SK-N-SH (cell line): ENCODE measurements at regions not wholly inside any gene's neighbourhood (a gene's known extent, or its start where the extent isn't known, plus 50 kb on each side); places are given as distances from the start of the nearest gene placed in this dataset.

ENCODE experiments used
- CTCF ChIA-PET: fragments of 300-600, 350-600 bp; formaldehyde crosslinking; extraction: SDS; loops from one replicate; lab custom pipeline; 2021; lab: Yijun Ruan, JAX
- POLR2A ChIA-PET: fragments of 350-600 bp; sonication (Branson Sonifier 250); formaldehyde crosslinking; extraction: SDS; loops from one replicate; lab custom pipeline; 2020; ENCODE audit warnings: antibody characterized with exemption, inconsistent platforms; lab: Yijun Ruan, JAX
- DNase-seq: peaks from one replicate; pipeline ENCODE4 v3.0.0; 2012
- H2AFZ ChIP-seq: fragments of 200-600 bp; sonication (generic); 2 replicates; pipeline ENCODE4 v1.8.1; 2016; ENCODE audit warnings: antibody characterized with exemption, mild to moderate bottlenecking, low read depth
- H3F3A ChIP-seq: fragments of 200-600 bp; sonication (generic); replicated peaks from 2 replicates; pipeline ENCODE3; 2016; ENCODE audit warnings: antibody characterized with exemption, mild to moderate bottlenecking; ENCODE audit not compliant: insufficient read depth
- H3K27ac ChIP-seq, 2 experiments: fragments of 200-500 bp in 1 of 2; fragments of 200-600 bp in 1 of 2; sonication (Bioruptor generic) in 1 of 2; sonication (generic), shearing (Covaris generic) in 1 of 2; 2 replicates each; pipeline versions ENCODE4 v1.5.1 to v1.6.1; 2014 to 2016; ENCODE audit warnings: low read depth in 2 of 2, inconsistent platforms in 1 of 2, low read length in 1 of 2, mild to moderate bottlenecking in 1 of 2, mixed read lengths in 1 of 2
- H3K27me3 ChIP-seq: fragments of 200-600 bp; sonication (generic), shearing (Covaris generic); 2 replicates; pipeline ENCODE4 v1.6.1; 2016; ENCODE audit warnings: mixed run types; ENCODE audit not compliant: insufficient read depth
- H3K36me3 ChIP-seq, 2 experiments: fragments of 200-500 bp in 1 of 2; fragments of 200-600 bp in 1 of 2; sonication (Bioruptor generic) in 1 of 2; sonication (generic) in 1 of 2; replicated peaks in 1 of 2; 2 replicates each; pipeline versions ENCODE3 to v1.5.1; 2014 to 2016; ENCODE audit warnings: low read length in 1 of 2, mild to moderate bottlenecking in 1 of 2; ENCODE audit not compliant: insufficient read depth in 2 of 2, control insufficient read depth in 1 of 2
- H3K4me1 ChIP-seq, 2 experiments: fragments of 200-500 bp in 1 of 2; fragments of 200-600 bp in 1 of 2; sonication (Bioruptor generic) in 1 of 2; sonication (generic), shearing (Covaris generic) in 1 of 2; 2 replicates each; pipeline versions ENCODE4 v1.5.1 to v1.6.1; 2014 to 2016; ENCODE audit warnings: low read depth in 1 of 2, low read length in 1 of 2, mixed run types in 1 of 2; ENCODE audit not compliant: insufficient read depth in 2 of 2, control insufficient read depth in 1 of 2
- H3K4me2 ChIP-seq: fragments of 200-600 bp; sonication (generic), shearing (Covaris generic); 2 replicates; pipeline ENCODE4 v1.6.1; 2017; ENCODE audit warnings: mixed run types
- H3K4me3 ChIP-seq, 2 experiments: fragments of 200-500 bp in 1 of 2; fragments of 200-600 bp in 1 of 2; sonication (Bioruptor generic) in 1 of 2; sonication (generic), shearing (Covaris generic) in 1 of 2; 2 replicates each; pipeline versions ENCODE4 v1.5.1 to v1.8.1; 2014 to 2016; ENCODE audit warnings: low read depth in 2 of 2, inconsistent platforms in 1 of 2, low read length in 1 of 2, mild to moderate bottlenecking in 1 of 2, mixed read lengths in 1 of 2, moderate library complexity in 1 of 2
- H3K79me2 ChIP-seq: fragments of 200-600 bp; sonication (generic); 2 replicates; pipeline ENCODE4 v1.8.1; 2017; ENCODE audit warnings: mild to moderate bottlenecking; ENCODE audit not compliant: insufficient read depth
- H3K9ac ChIP-seq: fragments of 200-600 bp; sonication (generic); 2 replicates; pipeline ENCODE4 v1.6.1; 2017; ENCODE audit warnings: mixed run types
- H3K9me2 ChIP-seq: fragments of 200-600 bp; sonication (generic); 2 replicates; pipeline ENCODE4 v1.6.1; 2017; ENCODE audit warnings: mixed run types
- H3K9me3 ChIP-seq: fragments of 200-600 bp; sonication (generic); 2 replicates; pipeline ENCODE4 v1.6.1; 2017; ENCODE audit warnings: mixed run types, mild to moderate bottlenecking, moderate library complexity
- H4K20me1 ChIP-seq: fragments of 200-600 bp; sonication (generic); 2 replicates; pipeline ENCODE4 v1.6.1; 2017; ENCODE audit warnings: mild to moderate bottlenecking, mixed run types; ENCODE audit not compliant: insufficient read depth
- ELF1 ChIP-seq: IDR thresholded peaks from 2 replicates; pipeline ENCODE4 v1.4.0; 2012
- POLR2AphosphoS5 ChIP-seq: IDR thresholded peaks from 2 replicates; pipeline ENCODE4 v1.6.1; 2012; ENCODE audit warnings: low read depth, low read length
- RXRA ChIP-seq: IDR thresholded peaks from 2 replicates; pipeline ENCODE4 v1.4.0; 2012; ENCODE audit warnings: low read depth, mild to moderate bottlenecking, borderline replicate concordance
- TCF12 ChIP-seq: IDR thresholded peaks from 2 replicates; pipeline ENCODE4 v1.4.0; 2012
- USF1 ChIP-seq: IDR thresholded peaks from 2 replicates; pipeline ENCODE4 v1.4.0; 2012; ENCODE audit warnings: low read depth, borderline replicate concordance
- YY1 ChIP-seq: IDR thresholded peaks from 2 replicates; pipeline ENCODE4 v1.4.0; 2012; ENCODE audit warnings: low read depth, mild to moderate bottlenecking
- WGBS: methylation state at CpG from one replicate; pipeline ENCODE4 v1.1.6; 2017; ENCODE audit warnings: low lambda C conversion rate; 5-methylcytosine and 5-hydroxymethylcytosine counted together
- TF ChIP-seq, protein P1 (sequence below): IDR thresholded peaks from 2 replicates; pipeline ENCODE4 v1.6.1; 2012; ENCODE audit warnings: mild to moderate bottlenecking, low read depth, low read length, moderate library complexity
- TF ChIP-seq, protein P2 (sequence below): IDR thresholded peaks from 2 replicates; pipeline ENCODE4 v1.4.0; 2012; ENCODE audit warnings: low read depth

DNA sequence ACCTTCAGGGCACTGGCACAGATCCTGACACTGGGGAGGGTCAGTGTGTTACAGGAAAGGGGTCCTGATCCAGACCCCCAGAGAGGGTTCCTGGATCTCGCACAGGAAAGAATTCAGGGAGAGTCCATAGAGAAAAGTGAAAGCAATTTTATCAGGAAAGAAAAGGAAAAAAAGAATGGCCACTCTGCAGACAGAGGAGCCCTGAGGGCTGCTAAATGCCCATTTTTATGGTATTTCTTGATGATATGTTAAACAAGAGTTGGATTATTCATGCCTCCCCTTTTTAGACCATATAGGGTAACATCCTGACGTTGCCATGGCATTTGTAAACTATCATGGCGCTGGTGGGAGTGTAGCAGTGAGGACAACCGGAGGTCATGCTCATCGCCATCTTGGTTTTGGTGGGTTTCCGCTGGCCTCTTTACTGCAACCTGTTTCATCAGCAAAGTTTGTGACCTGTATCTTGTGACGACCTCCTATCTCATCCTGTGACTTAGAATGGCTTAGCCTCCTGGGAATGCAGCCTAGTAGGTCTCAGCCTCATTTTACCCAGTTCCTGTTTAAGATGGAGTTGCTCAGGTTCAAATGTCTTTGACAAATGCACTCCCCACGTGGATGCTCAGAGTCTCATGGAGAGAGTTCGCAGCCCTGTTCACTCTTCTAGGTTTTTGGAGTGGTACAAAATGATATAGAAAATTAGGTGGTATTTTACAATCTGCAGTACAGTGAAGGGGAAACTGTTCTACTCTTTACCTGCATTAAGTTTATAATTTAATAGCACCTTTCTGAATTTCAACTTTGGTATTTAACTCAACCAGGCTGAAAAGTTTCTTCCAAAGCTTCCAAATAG lies 1363.7 kb upstream of the TMEM132C start:
- H3K9ac ChIP-seq = no peak overlapping the region
- H3K4me3 ChIP-seq = no peak overlapping the region
- H3K9me3 ChIP-seq = no peaks in the 10 kb centered on the region
- ChIA-PET POLR2A (no interaction called here), CTCF (no interaction called here)
- no peak overlapping the region for H2AFZ ChIP-seq
- no peak for DNase-seq
- no peaks in the 10 kb centered on the region for H3K27me3 ChIP-seq
- 23% methylated on average over 9 of the region's 9 CpGs for WGBS
- no peaks in the 10 kb centered on the region for H3K79me2 ChIP-seq
- no peak overlapping the region for H3K27ac ChIP-seq
- H3F3A ChIP-seq = no peaks in the 10 kb centered on the region
- H3K4me1 ChIP-seq = no peaks in the 10 kb centered on the region; a peak in 1 of 4 replicates
- no peaks in the 10 kb centered on the region for H4K20me1 ChIP-seq
- H3K36me3 ChIP-seq = no peaks in the 10 kb centered on the region
- TF ChIP-seq, protein P1, sequence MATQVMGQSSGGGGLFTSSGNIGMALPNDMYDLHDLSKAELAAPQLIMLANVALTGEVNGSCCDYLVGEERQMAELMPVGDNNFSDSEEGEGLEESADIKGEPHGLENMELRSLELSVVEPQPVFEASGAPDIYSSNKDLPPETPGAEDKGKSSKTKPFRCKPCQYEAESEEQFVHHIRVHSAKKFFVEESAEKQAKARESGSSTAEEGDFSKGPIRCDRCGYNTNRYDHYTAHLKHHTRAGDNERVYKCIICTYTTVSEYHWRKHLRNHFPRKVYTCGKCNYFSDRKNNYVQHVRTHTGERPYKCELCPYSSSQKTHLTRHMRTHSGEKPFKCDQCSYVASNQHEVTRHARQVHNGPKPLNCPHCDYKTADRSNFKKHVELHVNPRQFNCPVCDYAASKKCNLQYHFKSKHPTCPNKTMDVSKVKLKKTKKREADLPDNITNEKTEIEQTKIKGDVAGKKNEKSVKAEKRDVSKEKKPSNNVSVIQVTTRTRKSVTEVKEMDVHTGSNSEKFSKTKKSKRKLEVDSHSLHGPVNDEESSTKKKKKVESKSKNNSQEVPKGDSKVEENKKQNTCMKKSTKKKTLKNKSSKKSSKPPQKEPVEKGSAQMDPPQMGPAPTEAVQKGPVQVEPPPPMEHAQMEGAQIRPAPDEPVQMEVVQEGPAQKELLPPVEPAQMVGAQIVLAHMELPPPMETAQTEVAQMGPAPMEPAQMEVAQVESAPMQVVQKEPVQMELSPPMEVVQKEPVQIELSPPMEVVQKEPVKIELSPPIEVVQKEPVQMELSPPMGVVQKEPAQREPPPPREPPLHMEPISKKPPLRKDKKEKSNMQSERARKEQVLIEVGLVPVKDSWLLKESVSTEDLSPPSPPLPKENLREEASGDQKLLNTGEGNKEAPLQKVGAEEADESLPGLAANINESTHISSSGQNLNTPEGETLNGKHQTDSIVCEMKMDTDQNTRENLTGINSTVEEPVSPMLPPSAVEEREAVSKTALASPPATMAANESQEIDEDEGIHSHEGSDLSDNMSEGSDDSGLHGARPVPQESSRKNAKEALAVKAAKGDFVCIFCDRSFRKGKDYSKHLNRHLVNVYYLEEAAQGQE = no peak
- TF ChIP-seq USF1 = no peak
- no peak overlapping the region for H3K4me2 ChIP-seq
- H3K9me2 ChIP-seq = no peaks in the 10 kb centered on the region

- no peak for DNase-seq
- Histone ChIP-seq H3K79me2 (no peaks in the 10 kb centered on the region), H2AFZ (no peak overlapping the region), H4K20me1 (no peaks in the 10 kb centered on the region), H3F3A (no peaks in the 10 kb centered on the region), H3K27ac (no peak overlapping the region), H3K27me3 (no peaks in the 10 kb centered on the region), H3K4me3 (no peak overlapping the region), H3K4me1 (no peaks in the 10 kb centered on the region; a peak in 1 of 4 replicates), H3K4me2 (no peak overlapping the region), H3K36me3 (no peaks in the 10 kb centered on the region), H3K9me3 (no peaks in the 10 kb centered on the region), H3K9ac (no peak overlapping the region), H3K9me2 (no peaks in the 10 kb centered on the region)
- POLR2A ChIA-PET = no interaction called here
- no peak for TF ChIP-seq ELF1
- no peak for TF ChIP-seq RXRA
- no peak for TF ChIP-seq YY1
- no peak for TF ChIP-seq TCF12
- TF ChIP-seq POLR2AphosphoS5 = no peak
- TF ChIP-seq, protein P1 = no peak
- TF ChIP-seq, protein P2, sequence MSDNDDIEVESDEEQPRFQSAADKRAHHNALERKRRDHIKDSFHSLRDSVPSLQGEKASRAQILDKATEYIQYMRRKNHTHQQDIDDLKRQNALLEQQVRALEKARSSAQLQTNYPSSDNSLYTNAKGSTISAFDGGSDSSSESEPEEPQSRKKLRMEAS = no peak
- CTCF ChIA-PET = no interaction called here
- WGBS = 100% methylated on average over 2 of the region's 2 CpGs
Observed at GRCh38 chr12:126905752-126906151, 1361.2 kb upstream of the TMEM132C start.
